ENCODE measurements at regions not wholly inside any gene's neighbourhood (a gene's known extent, or its start where the extent isn't known, plus 50 kb on each side); places are given as distances from the start of the nearest gene placed in this dataset.

GRCh38 chr16:85174871-85175723, 62.8 kb upstream of the CIBAR2 start:
- DNase-seq = no peak

GRCh38 chr16:85175724-85176233, 63.5 kb upstream of the CIBAR2 start:
- no peak for DNase-seq

DNA sequence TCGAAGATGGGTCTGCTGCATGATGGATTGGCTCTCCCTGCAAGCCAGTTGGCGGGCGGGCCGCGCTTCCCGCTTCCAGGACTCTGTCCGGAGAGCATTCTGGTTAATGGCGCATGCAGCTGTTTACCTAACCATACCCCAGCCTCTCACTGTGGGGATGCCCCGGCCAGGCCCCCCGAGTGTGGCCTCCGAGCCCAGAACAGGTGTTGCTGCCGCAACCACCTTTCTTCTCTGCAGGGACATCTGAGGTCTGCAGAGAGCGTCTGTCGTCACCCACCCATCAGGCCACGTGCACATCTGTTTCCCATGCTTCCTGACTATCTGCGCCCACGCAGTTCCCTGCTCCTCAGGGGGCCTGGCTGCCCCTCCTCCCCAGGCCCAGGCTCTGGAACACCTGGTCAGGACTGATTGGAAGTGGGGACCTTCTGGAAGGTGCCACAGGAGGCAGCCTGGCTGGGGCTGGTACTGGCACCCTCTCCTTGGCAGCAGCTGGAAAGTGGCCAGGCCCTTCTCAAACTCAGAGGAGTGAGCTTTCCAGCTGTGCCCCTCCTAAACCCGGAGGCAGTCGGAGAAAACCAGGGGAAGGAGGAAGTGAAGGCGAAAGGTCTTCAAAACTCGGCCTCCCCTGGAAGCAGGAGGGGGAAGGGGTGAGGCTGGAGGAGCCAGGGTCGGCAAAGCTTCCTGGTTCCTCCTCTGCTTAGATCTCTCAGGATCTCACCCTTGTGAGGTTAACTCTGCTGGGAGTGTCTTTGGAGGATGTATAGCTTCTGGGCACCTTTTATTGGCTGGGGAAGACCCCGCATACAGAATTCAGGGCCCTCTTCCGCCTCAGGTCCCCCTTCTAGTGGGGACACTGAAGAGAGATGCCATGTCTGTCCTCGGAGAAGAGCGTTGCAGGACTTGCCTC, 64.5 kb upstream of the CIBAR2 start:
- no peak for DNase-seq

GRCh38 chr16:85177448-85177846, 65.2 kb upstream of the CIBAR2 start:
- DNase-seq = no peak

- DNase-seq = no peak
Measured at GRCh38 chr16:85178006-85178591, 65.8 kb upstream of the CIBAR2 start.

DNA sequence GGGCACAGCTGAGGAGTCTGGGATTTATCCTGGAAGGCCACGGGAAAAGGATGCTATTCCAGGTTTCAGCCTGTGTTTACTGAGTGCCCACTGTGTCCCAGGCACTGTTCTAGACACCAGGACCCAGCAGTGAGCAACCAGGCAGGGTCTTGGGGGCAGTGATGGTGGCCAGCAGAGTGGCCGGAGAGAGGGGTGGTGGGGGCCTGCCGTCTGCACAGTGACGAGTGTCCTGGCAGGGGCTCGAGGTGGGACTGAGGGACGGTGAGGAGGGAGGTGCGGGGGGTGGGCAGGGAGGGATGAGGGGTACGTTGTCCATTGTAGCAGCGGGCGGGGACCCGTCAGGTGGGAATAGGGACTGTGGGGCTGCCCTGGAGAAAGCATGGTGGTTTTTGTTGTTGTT, 66.3 kb upstream of the CIBAR2 start:
- DNase-seq = no peak

DNA sequence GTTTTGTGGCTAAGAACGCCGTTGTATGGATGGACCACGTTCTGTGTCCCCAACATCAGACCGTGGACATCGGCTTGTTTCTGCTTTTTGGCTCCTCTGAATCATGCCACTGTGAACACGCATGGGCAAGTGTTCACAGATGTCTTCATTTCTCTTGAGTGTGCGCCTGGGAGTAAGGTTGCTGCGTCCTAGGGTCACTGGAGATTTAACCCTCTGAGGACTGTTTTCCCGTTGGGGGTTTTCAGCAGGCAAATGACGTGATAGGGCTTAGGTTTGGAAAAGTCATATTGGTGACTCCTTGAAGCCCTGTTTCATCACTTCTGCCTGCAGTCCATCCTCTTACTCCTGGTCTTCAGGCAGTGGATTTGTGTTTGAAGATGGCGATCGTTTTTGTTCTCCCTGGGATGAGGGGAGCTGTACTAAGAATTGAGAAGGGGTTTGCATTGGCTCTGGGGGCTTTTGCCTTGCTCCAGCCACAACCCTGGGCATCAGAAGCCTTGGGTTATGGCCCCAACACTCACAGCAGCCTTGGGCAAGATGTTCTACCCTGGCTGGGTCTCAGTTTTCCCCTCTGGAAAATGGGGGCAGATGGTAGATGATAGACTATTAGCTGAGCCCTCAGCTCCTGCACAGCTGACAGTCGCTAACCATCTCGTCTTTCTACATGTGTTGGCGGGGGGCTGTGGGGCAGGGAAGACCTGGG, 67.2 kb upstream of the CIBAR2 start:
- DNase-seq = no peak

DNA sequence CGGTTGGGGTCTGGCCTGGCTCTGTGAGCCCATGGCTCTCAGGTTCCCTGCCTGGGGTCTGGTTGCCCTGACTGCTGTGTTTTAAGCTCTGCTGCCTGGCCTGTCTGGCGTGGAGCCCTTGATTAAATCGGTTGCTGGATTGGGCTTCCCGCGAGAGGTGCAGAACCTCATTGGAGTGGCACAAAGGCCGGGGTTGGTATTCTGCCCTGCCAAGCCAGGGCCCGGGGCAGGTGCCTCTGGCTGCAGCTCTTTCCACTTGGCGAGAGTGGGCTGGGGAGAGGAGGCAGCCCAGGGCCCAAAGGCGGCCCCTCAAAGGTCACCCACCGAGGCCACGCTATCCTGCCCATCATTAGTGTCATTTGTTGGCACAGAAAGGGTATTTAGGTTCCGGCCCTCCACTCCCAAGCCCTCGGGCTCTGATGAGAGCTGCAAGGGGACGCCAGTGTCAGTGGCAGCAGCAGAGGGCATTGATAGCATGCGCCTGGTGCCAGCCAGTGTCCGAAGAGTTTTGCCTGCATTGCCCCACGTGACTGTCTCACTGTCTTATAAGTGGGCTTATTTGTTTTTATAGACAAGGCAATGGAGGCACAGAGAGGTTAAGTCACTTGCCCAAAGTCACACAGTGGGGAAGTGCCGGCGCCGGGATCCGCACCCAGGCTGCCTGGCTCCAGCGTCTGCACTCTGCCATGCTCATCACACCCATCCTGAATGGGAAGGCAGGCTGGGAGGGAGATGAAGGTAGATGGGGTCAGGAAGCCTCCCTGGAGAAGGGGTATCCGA, 68.0 kb upstream of the CIBAR2 start:
- DNase-seq = no peak

GRCh38 chr16:85180827-85181738, 68.8 kb upstream of the CIBAR2 start:
- no peak for DNase-seq

- DNase-seq = no peak
Measured at GRCh38 chr16:85181739-85182129, 69.5 kb upstream of the CIBAR2 start.

GRCh38 chr16:85182286-85182685, 70.0 kb upstream of the CIBAR2 start:
- DNase-seq = no peak

GRCh38 chr16:85182774-85183173, 70.5 kb upstream of the CIBAR2 start:
- DNase-seq = no peak

- DNase-seq = no peak
Measured at GRCh38 chr16:85183564-85183963, 71.3 kb upstream of the CIBAR2 start.

DNA sequence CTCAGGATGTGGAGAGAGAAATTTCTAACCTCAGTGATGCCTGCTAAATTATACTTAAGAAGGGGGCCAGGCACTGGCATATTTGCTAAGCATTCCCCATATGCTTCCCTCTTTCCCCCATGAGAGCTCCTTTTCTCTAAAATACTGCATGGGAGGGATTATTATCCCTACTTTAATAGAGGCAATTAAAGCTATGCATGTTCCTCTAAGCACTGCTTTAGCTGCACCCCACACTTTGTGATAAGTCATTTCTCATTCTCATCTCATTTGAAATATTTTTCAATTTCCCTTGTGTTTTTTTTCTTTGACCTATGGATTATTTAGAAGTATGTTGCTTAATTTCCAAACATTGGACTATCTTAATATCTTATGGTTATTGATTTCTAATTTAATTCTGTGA, 72.1 kb upstream of the CIBAR2 start:
- DNase-seq = no peak

DNA sequence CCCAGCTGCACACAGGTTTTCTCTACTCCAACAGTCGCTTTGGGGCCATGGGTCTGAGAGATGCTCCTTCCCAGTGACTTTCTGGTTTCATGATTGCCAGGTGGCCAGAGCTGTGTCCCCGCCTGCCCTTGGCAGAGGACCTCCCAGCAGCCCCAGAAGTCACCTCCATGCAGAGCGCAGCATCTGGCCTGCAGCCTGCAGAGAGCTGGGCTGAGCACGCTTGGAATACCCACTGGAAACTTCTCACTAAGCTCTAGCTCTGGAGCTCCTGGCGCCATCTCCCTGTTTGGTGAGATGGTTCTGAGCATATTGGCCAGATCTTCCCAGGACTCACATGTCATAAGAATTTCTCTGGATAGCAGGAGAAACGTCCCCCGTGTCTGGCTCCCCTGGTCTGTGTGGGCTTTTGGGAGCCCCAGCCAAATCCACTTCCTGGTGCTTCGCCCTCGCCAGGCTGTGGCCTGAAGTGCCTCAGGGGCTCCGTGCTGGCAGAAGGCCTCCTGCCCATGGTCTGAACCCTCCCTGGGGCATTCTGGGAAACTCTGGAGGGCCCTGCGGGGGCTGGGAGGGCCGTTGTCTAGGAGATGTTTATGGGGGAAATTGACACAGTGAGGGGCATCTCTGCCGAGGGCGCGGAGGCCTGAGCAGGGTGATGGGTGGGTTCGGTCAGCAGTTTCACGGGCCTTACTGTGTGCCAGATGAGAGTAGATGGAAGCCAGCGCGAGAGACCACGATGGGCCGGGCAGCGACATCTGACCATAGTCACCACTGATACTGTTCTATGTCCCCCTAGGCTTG, 73.2 kb upstream of the CIBAR2 start:
- no peak for DNase-seq

- no peak for DNase-seq
Measured at GRCh38 chr16:85187002-85187401, 74.7 kb upstream of the CIBAR2 start.

DNA sequence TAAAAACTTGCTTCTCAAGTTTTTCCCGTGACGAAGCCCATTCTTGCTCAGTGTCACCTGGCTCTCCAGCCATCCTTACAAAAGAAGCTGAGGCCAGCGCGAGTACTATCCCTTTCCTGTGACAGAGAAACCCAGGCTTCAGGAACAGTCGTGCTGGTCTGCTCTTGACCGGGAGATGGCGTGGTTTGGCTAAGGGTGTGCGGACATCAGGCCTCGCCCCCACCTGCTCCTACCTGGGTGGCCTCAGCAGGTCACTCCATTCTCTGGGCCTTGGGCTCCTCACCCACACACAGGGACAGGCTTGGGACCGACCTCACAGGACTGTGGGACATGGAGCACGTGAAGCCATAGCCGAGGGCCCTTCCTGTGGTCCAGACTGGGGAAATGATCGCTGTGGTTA, 75.2 kb upstream of the CIBAR2 start:
- DNase-seq = no peak

DNA sequence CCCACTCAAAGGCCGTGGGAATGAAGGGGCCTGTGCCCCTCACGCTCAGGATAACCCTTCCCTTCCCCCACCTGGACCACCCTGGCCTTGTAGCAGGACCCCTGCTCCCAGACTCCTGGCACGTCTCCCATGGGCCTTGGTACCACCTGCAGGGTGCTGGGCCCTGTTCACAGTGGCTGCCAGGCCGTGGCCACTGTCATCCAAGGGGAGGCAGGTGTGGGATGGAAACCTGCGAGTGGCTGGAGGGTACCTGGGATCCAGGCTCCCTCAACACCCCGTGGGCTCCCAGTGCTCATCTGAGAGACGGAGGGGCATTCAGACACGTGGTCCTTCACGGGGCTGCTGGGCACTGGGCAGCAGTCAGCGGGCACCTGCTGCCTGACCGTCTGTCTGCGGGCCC, 75.6 kb upstream of the CIBAR2 start:
- DNase-seq = no peak

DNA sequence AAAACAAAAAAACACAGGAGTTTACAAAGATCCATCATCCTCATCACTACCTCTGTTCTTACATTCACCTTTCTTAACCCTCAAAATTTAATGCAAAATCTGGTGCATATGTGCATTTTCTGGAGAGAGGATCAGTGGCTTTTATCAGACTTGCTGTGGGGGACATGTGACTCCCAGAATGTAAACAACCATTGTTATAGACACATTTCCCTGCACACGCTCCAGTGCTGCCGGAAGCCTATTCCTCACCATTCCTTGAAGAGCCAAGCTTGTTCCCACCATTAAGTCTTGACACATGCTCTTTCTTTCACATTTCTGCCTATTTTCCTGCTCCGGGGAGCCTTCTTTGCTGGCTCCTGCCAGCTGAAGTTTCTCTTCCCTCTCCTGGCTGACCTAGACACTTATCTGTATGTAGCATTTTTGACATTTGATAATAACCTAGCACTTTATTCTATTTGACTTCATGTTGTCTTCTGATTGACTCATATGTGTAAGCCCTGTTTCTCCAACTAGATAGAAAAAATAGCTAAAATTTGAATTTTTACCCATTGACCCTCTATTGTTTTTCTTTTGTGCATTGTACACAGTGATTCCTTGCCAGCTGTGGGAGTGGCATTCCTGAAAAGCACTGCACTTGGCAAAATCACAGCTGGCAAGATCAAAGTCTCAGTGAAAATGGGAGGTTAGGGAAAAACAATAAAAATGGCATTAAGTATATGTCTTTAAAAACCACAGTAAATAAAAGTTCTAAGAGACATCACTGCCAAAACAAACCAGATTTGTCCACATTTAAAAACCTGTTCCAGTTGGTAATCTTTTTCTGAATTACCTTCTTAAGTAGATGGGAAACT, 76.8 kb upstream of the CIBAR2 start:
- no peak for DNase-seq

All from NCI-H1092 (cell line).